Activated CD4-positive, alpha-beta memory T cell treated with anti-CD3 and anti-CD28 coated beads, Interleukin-2, amount 10 ng/mL, durations not matched to agents 7 days and 5 days (primary cell): ENCODE measurements at regions not wholly inside any gene's neighbourhood (a gene's known extent, or its start where the extent isn't known, plus 50 kb on each side); places are given as distances from the start of the nearest gene placed in this dataset.
"Not testable (repeated sequence)": the region's sequence is repeated elsewhere in the genome, so short reads cannot be mapped to it uniquely, and the experiment has no call there.

ENCODE experiments used
- CTCF ChIA-PET: fragments of 350-600 bp; sonication (Branson Sonifier 250); formaldehyde crosslinking; loops from one replicate; lab custom pipeline; 2021; ENCODE audit warnings: antibody characterized with exemption, inconsistent platforms; lab: Charles Lee
- POLR2A ChIA-PET: fragments of 350-600 bp; sonication (Branson Sonifier 250); formaldehyde crosslinking; loops from one replicate; lab custom pipeline; 2021; ENCODE audit warnings: antibody characterized with exemption; lab: Charles Lee
- DNase-seq: peaks from one replicate; pipeline ENCODE4 v3.0.0-alpha.2; 2020
- H3K27ac Mint-ChIP-seq: one replicate; pipeline ENCODE4 v1.8.0; 2021; ENCODE audit warnings: mild to moderate bottlenecking, mixed read lengths
- H3K27me3 Mint-ChIP-seq: one replicate; pipeline ENCODE4 v1.8.0; 2021; ENCODE audit warnings: mixed read lengths
- H3K36me3 Mint-ChIP-seq: one replicate; pipeline ENCODE4 v1.8.0; 2021; ENCODE audit warnings: low read depth, mixed read lengths
- H3K4me1 Mint-ChIP-seq: one replicate; pipeline ENCODE4 v1.8.0; 2021; ENCODE audit warnings: mixed read lengths
- H3K4me3 Mint-ChIP-seq: one replicate; pipeline ENCODE4 v1.8.0; 2021; ENCODE audit warnings: mild to moderate bottlenecking, mixed read lengths
- H3K9me3 Mint-ChIP-seq: one replicate; pipeline ENCODE4 v1.8.0; 2021; ENCODE audit warnings: mixed read lengths

GRCh38 chr11:101835506-101836063 lies 79.2 kb upstream of the CEP126 start:
- CTCF ChIA-PET: no interaction called here
- no peaks in the 10 kb centered on the region for H3K4me1 Mint-ChIP-seq
- no peak overlapping the region for H3K4me3 Mint-ChIP-seq
- no peak for DNase-seq
- no peaks in the 10 kb centered on the region for H3K27me3 Mint-ChIP-seq
- no peaks in the 10 kb centered on the region for H3K36me3 Mint-ChIP-seq
- POLR2A ChIA-PET: no interaction called here
- H3K27ac Mint-ChIP-seq: no peak overlapping the region
- no peaks in the 10 kb centered on the region for H3K9me3 Mint-ChIP-seq

DNA sequence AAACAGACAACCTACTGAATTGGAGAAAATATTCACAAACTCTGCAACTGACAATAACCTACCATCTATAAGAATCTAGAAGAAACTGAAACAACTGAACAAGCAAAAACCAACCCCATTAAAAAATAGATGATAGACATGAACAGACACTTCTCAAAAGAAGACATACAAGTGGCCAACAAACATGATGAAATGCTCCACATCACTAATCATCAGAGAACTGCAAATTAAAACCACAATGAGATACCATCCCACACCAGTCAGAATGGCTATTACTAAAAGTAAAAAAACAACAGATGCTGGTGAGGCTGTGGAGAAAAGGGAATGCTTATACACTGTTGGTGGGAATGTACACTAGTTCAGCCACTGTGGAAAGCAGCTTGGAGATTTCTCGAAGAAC lies 84.3 kb upstream of the CEP126 start:
- H3K27me3 Mint-ChIP-seq, DNase-seq, CTCF ChIA-PET, H3K27ac Mint-ChIP-seq, H3K9me3 Mint-ChIP-seq, H3K4me3 Mint-ChIP-seq, POLR2A ChIA-PET, H3K4me1 Mint-ChIP-seq, H3K36me3 Mint-ChIP-seq: not testable (repeated sequence)

- POLR2A ChIA-PET: no interaction called here
- no peaks in the 10 kb centered on the region for H3K4me1 Mint-ChIP-seq
- H3K27me3 Mint-ChIP-seq: no peaks in the 10 kb centered on the region
- DNase-seq: no peak
- H3K27ac Mint-ChIP-seq: no peak overlapping the region
- CTCF ChIA-PET: no interaction called here
- H3K9me3 Mint-ChIP-seq: no peaks in the 10 kb centered on the region
- no peak overlapping the region for H3K4me3 Mint-ChIP-seq
- H3K36me3 Mint-ChIP-seq: no peaks in the 10 kb centered on the region
Observed at GRCh38 chr11:101825531-101825930, 89.3 kb upstream of the CEP126 start.

GRCh38 chr11:101817581-101817980 lies 97.2 kb upstream of the CEP126 start:
- Mint-ChIP-seq H3K9me3 (no peaks in the 10 kb centered on the region), H3K27me3 (no peaks in the 10 kb centered on the region), H3K36me3 (no peaks in the 10 kb centered on the region), H3K4me3 (no peak overlapping the region), H3K4me1 (no peaks in the 10 kb centered on the region), H3K27ac (no peak overlapping the region)
- DNase-seq: no peak
- POLR2A ChIA-PET: no interaction called here
- CTCF ChIA-PET: no interaction called here

- CTCF ChIA-PET: no interaction called here
- Mint-ChIP-seq H3K27me3 (no peaks in the 10 kb centered on the region), H3K9me3 (no peaks in the 10 kb centered on the region), H3K4me1 (no peaks in the 10 kb centered on the region), H3K4me3 (no peak overlapping the region), H3K27ac (no peak overlapping the region), H3K36me3 (no peaks in the 10 kb centered on the region)
- DNase-seq: no peak
- POLR2A ChIA-PET: no interaction called here
Observed at GRCh38 chr11:101816613-101817012, 98.2 kb upstream of the CEP126 start.

- H3K27me3 Mint-ChIP-seq: no peaks in the 10 kb centered on the region
- ChIA-PET POLR2A (no interaction called here), CTCF (no interaction called here)
- DNase-seq: no peak
- H3K4me3 Mint-ChIP-seq: no peak overlapping the region
- H3K27ac Mint-ChIP-seq: no peak overlapping the region
- H3K4me1 Mint-ChIP-seq: no peaks in the 10 kb centered on the region
- no peaks in the 10 kb centered on the region for H3K9me3 Mint-ChIP-seq
- no peaks in the 10 kb centered on the region for H3K36me3 Mint-ChIP-seq
Observed at GRCh38 chr11:101812546-101812945, 102.3 kb upstream of the CEP126 start.

DNA sequence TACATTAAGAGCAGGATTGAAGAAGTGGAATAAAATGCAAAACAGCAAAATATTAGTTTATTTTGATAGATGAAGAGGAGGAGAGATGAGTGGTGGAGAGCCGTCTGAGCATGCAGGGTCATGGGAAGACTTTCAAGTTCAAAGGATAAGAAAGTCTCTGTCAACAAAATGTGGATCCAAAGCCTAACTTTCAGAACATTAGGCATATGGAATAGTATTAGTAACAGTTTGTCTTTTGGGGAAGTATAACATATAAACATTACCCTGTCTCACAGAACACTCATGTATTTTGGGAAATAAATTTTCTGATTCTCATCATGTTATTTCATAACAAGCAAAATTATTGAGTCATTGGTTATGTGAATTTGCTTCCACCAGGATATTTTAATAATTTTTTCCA lies 104.3 kb upstream of the CEP126 start:
- no peak for DNase-seq
- H3K4me1 Mint-ChIP-seq: no peaks in the 10 kb centered on the region
- no peaks in the 10 kb centered on the region for H3K27me3 Mint-ChIP-seq
- CTCF ChIA-PET: interaction anchor here (0.9 kb wide), 1 partner anchor 19 kb away, joined by 3 read pairs; no protein-coding TSS in a partner anchor
- H3K9me3 Mint-ChIP-seq: no peaks in the 10 kb centered on the region
- no peak overlapping the region for H3K4me3 Mint-ChIP-seq
- no peaks in the 10 kb centered on the region for H3K36me3 Mint-ChIP-seq
- POLR2A ChIA-PET: no interaction called here
- H3K27ac Mint-ChIP-seq: no peak overlapping the region

- Mint-ChIP-seq H3K27ac (no peak overlapping the region), H3K27me3 (no peaks in the 10 kb centered on the region), H3K36me3 (no peaks in the 10 kb centered on the region), H3K4me1 (no peaks in the 10 kb centered on the region), H3K9me3 (no peaks in the 10 kb centered on the region), H3K4me3 (no peak overlapping the region)
- ChIA-PET CTCF (no interaction called here), POLR2A (no interaction called here)
- no peak for DNase-seq
Observed at GRCh38 chr11:101807531-101807930, 107.3 kb upstream of the CEP126 start.

DNA sequence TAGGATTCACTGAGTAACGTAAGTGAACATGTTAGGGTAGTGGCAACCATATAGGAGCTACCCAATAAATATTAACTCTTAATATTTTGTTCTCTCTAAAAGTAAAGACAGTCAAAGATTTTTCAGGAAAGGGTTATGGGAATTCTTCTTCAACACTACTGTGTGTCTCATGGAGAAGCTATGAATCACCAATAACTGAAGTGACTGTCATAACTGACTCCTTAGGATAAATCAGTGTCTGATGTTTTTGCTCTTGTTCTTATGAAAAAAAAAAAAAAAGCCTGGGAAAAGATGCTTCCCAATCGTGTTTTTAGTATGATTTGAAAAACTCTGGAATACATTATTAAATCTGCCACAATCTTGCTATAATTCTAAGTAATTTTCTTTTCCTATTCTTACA lies 111.2 kb upstream of the CEP126 start:
- ChIA-PET POLR2A (no interaction called here), CTCF (no interaction called here)
- Mint-ChIP-seq H3K4me3 (no peak overlapping the region), H3K27me3 (no peaks in the 10 kb centered on the region), H3K9me3 (no peaks in the 10 kb centered on the region), H3K4me1 (no peaks in the 10 kb centered on the region), H3K27ac (no peak overlapping the region), H3K36me3 (no peaks in the 10 kb centered on the region)
- no peak for DNase-seq

- ChIA-PET CTCF (no interaction called here), POLR2A (no interaction called here)
- Mint-ChIP-seq H3K4me3 (no peak overlapping the region), H3K4me1 (no peaks in the 10 kb centered on the region), H3K36me3 (no peaks in the 10 kb centered on the region), H3K27me3 (no peaks in the 10 kb centered on the region), H3K27ac (no peak overlapping the region), H3K9me3 (no peaks in the 10 kb centered on the region)
- DNase-seq: no peak
Observed at GRCh38 chr11:101797335-101797734, 117.5 kb upstream of the CEP126 start.

GRCh38 chr11:101792814-101793213 lies 122.0 kb upstream of the CEP126 start:
- Mint-ChIP-seq H3K9me3 (no peaks in the 10 kb centered on the region), H3K27me3 (no peaks in the 10 kb centered on the region), H3K27ac (no peak overlapping the region), H3K4me1 (no peaks in the 10 kb centered on the region), H3K4me3 (no peak overlapping the region), H3K36me3 (no peaks in the 10 kb centered on the region)
- DNase-seq: no peak
- POLR2A ChIA-PET: no interaction called here
- CTCF ChIA-PET: no interaction called here

GRCh38 chr11:101786916-101787315 lies 127.9 kb upstream of the CEP126 start:
- Mint-ChIP-seq H3K27ac (no peak overlapping the region), H3K27me3 (no peaks in the 10 kb centered on the region), H3K4me1 (no peaks in the 10 kb centered on the region), H3K4me3 (no peak overlapping the region), H3K36me3 (no peaks in the 10 kb centered on the region), H3K9me3 (peaks cover 6% of the 10 kb centered on the region)
- ChIA-PET CTCF (no interaction called here), POLR2A (no interaction called here)
- DNase-seq: no peak

- Mint-ChIP-seq H3K27me3 (no peaks in the 10 kb centered on the region), H3K4me3 (no peak overlapping the region), H3K27ac (no peak overlapping the region), H3K4me1 (no peaks in the 10 kb centered on the region), H3K9me3 (peaks cover 6% of the 10 kb centered on the region), H3K36me3 (no peaks in the 10 kb centered on the region)
- no peak for DNase-seq
- POLR2A ChIA-PET: no interaction called here
- CTCF ChIA-PET: no interaction called here
Observed at GRCh38 chr11:101786421-101786820, 128.4 kb upstream of the CEP126 start.

DNA sequence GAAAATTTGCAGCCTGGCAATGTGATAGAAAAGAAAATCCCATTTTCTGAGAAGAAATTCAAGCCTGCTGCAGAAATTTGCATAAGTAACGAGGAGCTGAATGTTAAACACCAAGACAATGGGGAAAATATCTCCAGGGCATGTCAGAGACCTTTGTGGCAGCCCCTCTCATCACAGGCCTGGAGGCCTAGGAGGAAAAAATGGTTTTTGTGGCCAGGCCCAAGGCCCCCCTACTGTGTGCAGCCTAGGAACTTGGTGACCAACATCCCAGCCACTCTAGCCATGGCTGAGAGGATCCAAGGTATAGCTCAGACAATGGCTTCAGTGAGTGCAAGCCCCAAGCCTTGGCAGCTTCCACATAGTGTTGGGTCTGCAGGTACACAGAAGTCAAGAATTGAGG lies 135.6 kb upstream of the CEP126 start:
- H3K27me3 Mint-ChIP-seq, H3K4me3 Mint-ChIP-seq, POLR2A ChIA-PET, H3K4me1 Mint-ChIP-seq, H3K27ac Mint-ChIP-seq, CTCF ChIA-PET, DNase-seq, H3K36me3 Mint-ChIP-seq: not testable (repeated sequence)
- peaks cover 12% of the 10 kb centered on the region for H3K9me3 Mint-ChIP-seq
